Lower leg skin (tissue), 3 donors: ENCODE measurements at regions not wholly inside any gene's neighbourhood (a gene's known extent, or its start where the extent isn't known, plus 50 kb on each side); places are given as distances from the start of the nearest gene placed in this dataset.

Experiments used
- CTCF ChIP-seq, 3 donors: fragments of 450-650 bp; IDR thresholded peaks; one replicate each; pipeline ENCODE4 v1.5.1; 2016; ENCODE audit warnings: antibody characterized with exemption in 3 of 3, mild to moderate bottlenecking in 3 of 3, moderate library complexity in 2 of 3
- POLR2A ChIP-seq, 2 donors: fragments of 450-650 bp; IDR thresholded peaks; one replicate each; pipeline ENCODE4 v1.6.1; 2016 to 2017; ENCODE audit warnings: antibody characterized with exemption in 2 of 2, mild to moderate bottlenecking in 1 of 2, moderate library complexity in 1 of 2

- no peak for TF ChIP-seq CTCF (IDR thresholded peaks at IDR 0.05)
- no peak for TF ChIP-seq POLR2A (IDR thresholded peaks at IDR 0.05)
These were observed 99.0 kb downstream of the CNTN3 start for GRCh38 chr3:74515451-74515850.
